Activated naive CD8-positive, alpha-beta T cell treated with anti-CD3 and anti-CD28 coated beads, Interleukin-2, amount 10 ng/mL, durations not matched to agents 7 days and 5 days (primary cell): ENCODE measurements at regions not wholly inside any gene's neighbourhood (a gene's known extent, or its start where the extent isn't known, plus 50 kb on each side); places are given as distances from the start of the nearest gene placed in this dataset.

Experiments used
- ATAC-seq: fragments of 150-1000 bp; cut with Tn5 transposase; one replicate; pipeline ENCODE4 v1.10.0; 2021; ENCODE audit warnings: low read depth, moderate library complexity
- POLR2A ChIA-PET: fragments of 350-600 bp; sonication (Branson Sonifier 250); formaldehyde crosslinking; loops from one replicate; lab custom pipeline; 2021; ENCODE audit warnings: antibody characterized with exemption; lab: Charles Lee
- DNase-seq: peaks from one replicate; pipeline ENCODE4 v3.0.0; 2021
- H3K27ac Mint-ChIP-seq: one replicate; pipeline ENCODE4 v1.8.0; 2022; ENCODE audit warnings: mild to moderate bottlenecking, mixed read lengths
- H3K27me3 Mint-ChIP-seq: one replicate; pipeline ENCODE4 v1.8.0; 2022; ENCODE audit warnings: mild to moderate bottlenecking, moderate library complexity, mixed read lengths
- H3K36me3 Mint-ChIP-seq: one replicate; pipeline ENCODE4 v1.8.0; 2021; ENCODE audit warnings: mild to moderate bottlenecking, mixed read lengths
- H3K4me1 Mint-ChIP-seq: one replicate; pipeline ENCODE4 v1.8.0; 2021; ENCODE audit warnings: mixed read lengths
- H3K4me3 Mint-ChIP-seq: one replicate; pipeline ENCODE4 v1.8.0; 2022; ENCODE audit warnings: mild to moderate bottlenecking, moderate library complexity, mixed read lengths
- H3K9me3 Mint-ChIP-seq: one replicate; pipeline ENCODE4 v1.8.0; 2021; ENCODE audit warnings: mixed read lengths

GRCh38 chr6:102493485-102493884, 1100.0 kb downstream of the GRIK2 start:
- peaks cover 2% of the 10 kb centered on the region for H3K9me3 Mint-ChIP-seq
- no peak overlapping the region for H3K4me3 Mint-ChIP-seq
- H3K36me3 Mint-ChIP-seq = no peaks in the 10 kb centered on the region
- no peaks in the 10 kb centered on the region for H3K4me1 Mint-ChIP-seq
- no peaks in the 10 kb centered on the region for H3K27me3 Mint-ChIP-seq
- ATAC-seq (no peak), DNase-seq (no peak)
- H3K27ac Mint-ChIP-seq = no peak overlapping the region
- POLR2A ChIA-PET = no interaction called here

GRCh38 chr6:102488729-102489128, 1095.2 kb downstream of the GRIK2 start:
- ATAC-seq = no peak
- H3K4me3 Mint-ChIP-seq = no peak overlapping the region
- DNase-seq = no peak
- H3K27me3 Mint-ChIP-seq = no peaks in the 10 kb centered on the region
- POLR2A ChIA-PET = no interaction called here
- no peak overlapping the region for H3K27ac Mint-ChIP-seq
- H3K36me3 Mint-ChIP-seq = no peaks in the 10 kb centered on the region
- H3K4me1 Mint-ChIP-seq = no peaks in the 10 kb centered on the region
- H3K9me3 Mint-ChIP-seq = no peaks in the 10 kb centered on the region

- Mint-ChIP-seq H3K9me3 (peaks cover 2% of the 10 kb centered on the region), H3K4me3 (no peak overlapping the region), H3K36me3 (no peaks in the 10 kb centered on the region), H3K27ac (no peak overlapping the region), H3K27me3 (no peaks in the 10 kb centered on the region), H3K4me1 (no peaks in the 10 kb centered on the region)
- POLR2A ChIA-PET = no interaction called here
- DNase-seq = no peak
- no peak for ATAC-seq
Measured at GRCh38 chr6:102485480-102485879, 1092.0 kb downstream of the GRIK2 start.

GRCh38 chr6:102474041-102474807, 1080.7 kb downstream of the GRIK2 start:
- ATAC-seq = no peak
- Mint-ChIP-seq H3K4me1 (no peaks in the 10 kb centered on the region), H3K27me3 (no peaks in the 10 kb centered on the region), H3K9me3 (no peaks in the 10 kb centered on the region), H3K27ac (no peak overlapping the region), H3K4me3 (no peak overlapping the region), H3K36me3 (no peaks in the 10 kb centered on the region)
- POLR2A ChIA-PET = no interaction called here
- DNase-seq = no peak

- Mint-ChIP-seq H3K36me3 (no peaks in the 10 kb centered on the region), H3K27ac (no peak overlapping the region), H3K27me3 (no peaks in the 10 kb centered on the region), H3K4me1 (no peaks in the 10 kb centered on the region), H3K9me3 (peaks cover 3% of the 10 kb centered on the region), H3K4me3 (no peak overlapping the region)
- ATAC-seq = no peak
- DNase-seq = no peak
- POLR2A ChIA-PET = no interaction called here
Measured at GRCh38 chr6:102458990-102459389, 1065.5 kb downstream of the GRIK2 start.

GRCh38 chr6:102438171-102438570, 1044.7 kb downstream of the GRIK2 start:
- H3K36me3 Mint-ChIP-seq = no peaks in the 10 kb centered on the region
- no peak overlapping the region for H3K27ac Mint-ChIP-seq
- H3K9me3 Mint-ChIP-seq = peaks cover 1% of the 10 kb centered on the region
- POLR2A ChIA-PET = no interaction called here
- H3K4me3 Mint-ChIP-seq = no peak overlapping the region
- ATAC-seq (no peak), DNase-seq (no peak)
- H3K4me1 Mint-ChIP-seq = no peaks in the 10 kb centered on the region
- H3K27me3 Mint-ChIP-seq = no peaks in the 10 kb centered on the region

- no peak for ATAC-seq
- peaks cover 4% of the 10 kb centered on the region for H3K9me3 Mint-ChIP-seq
- no peaks in the 10 kb centered on the region for H3K36me3 Mint-ChIP-seq
- POLR2A ChIA-PET = no interaction called here
- H3K4me3 Mint-ChIP-seq = no peak overlapping the region
- no peaks in the 10 kb centered on the region for H3K4me1 Mint-ChIP-seq
- H3K27ac Mint-ChIP-seq = no peak overlapping the region
- no peaks in the 10 kb centered on the region for H3K27me3 Mint-ChIP-seq
- DNase-seq = no peak
Measured at GRCh38 chr6:102417368-102417998, 1024.0 kb downstream of the GRIK2 start.

GRCh38 chr6:102415891-102416290, 1022.4 kb downstream of the GRIK2 start:
- POLR2A ChIA-PET = no interaction called here
- H3K4me3 Mint-ChIP-seq = no peak overlapping the region
- no peaks in the 10 kb centered on the region for H3K4me1 Mint-ChIP-seq
- no peak for ATAC-seq
- H3K9me3 Mint-ChIP-seq = peaks cover 3% of the 10 kb centered on the region
- no peak for DNase-seq
- H3K27me3 Mint-ChIP-seq = no peaks in the 10 kb centered on the region
- no peaks in the 10 kb centered on the region for H3K36me3 Mint-ChIP-seq
- H3K27ac Mint-ChIP-seq = no peak overlapping the region

- H3K36me3 Mint-ChIP-seq = no peaks in the 10 kb centered on the region
- ATAC-seq = no peak
- peaks cover 1% of the 10 kb centered on the region for H3K9me3 Mint-ChIP-seq
- POLR2A ChIA-PET = no interaction called here
- no peaks in the 10 kb centered on the region for H3K4me1 Mint-ChIP-seq
- H3K4me3 Mint-ChIP-seq = no peak overlapping the region
- no peak overlapping the region for H3K27ac Mint-ChIP-seq
- DNase-seq = no peak
- no peaks in the 10 kb centered on the region for H3K27me3 Mint-ChIP-seq
Measured at GRCh38 chr6:102411796-102412195, 1018.3 kb downstream of the GRIK2 start.

- H3K9me3 Mint-ChIP-seq = peaks cover 1% of the 10 kb centered on the region
- POLR2A ChIA-PET = no interaction called here
- ATAC-seq (no peak), DNase-seq (no peak)
- H3K4me1 Mint-ChIP-seq = no peaks in the 10 kb centered on the region
- no peaks in the 10 kb centered on the region for H3K36me3 Mint-ChIP-seq
- no peak overlapping the region for H3K27ac Mint-ChIP-seq
- H3K4me3 Mint-ChIP-seq = no peak overlapping the region
- no peaks in the 10 kb centered on the region for H3K27me3 Mint-ChIP-seq
Measured at GRCh38 chr6:102407886-102408741, 1014.6 kb downstream of the GRIK2 start.

- ATAC-seq (no peak), DNase-seq (no peak)
- Mint-ChIP-seq H3K9me3 (no peaks in the 10 kb centered on the region), H3K27me3 (no peaks in the 10 kb centered on the region), H3K27ac (no peak overlapping the region), H3K4me1 (no peaks in the 10 kb centered on the region), H3K4me3 (no peak overlapping the region), H3K36me3 (no peaks in the 10 kb centered on the region)
- POLR2A ChIA-PET = no interaction called here
Measured at GRCh38 chr6:102405860-102406259, 1012.4 kb downstream of the GRIK2 start.

- H3K36me3 Mint-ChIP-seq = no peaks in the 10 kb centered on the region
- POLR2A ChIA-PET = no interaction called here
- no peak overlapping the region for H3K4me3 Mint-ChIP-seq
- ATAC-seq (no peak), DNase-seq (no peak)
- no peaks in the 10 kb centered on the region for H3K9me3 Mint-ChIP-seq
- no peaks in the 10 kb centered on the region for H3K4me1 Mint-ChIP-seq
- no peak overlapping the region for H3K27ac Mint-ChIP-seq
- H3K27me3 Mint-ChIP-seq = no peaks in the 10 kb centered on the region
Measured at GRCh38 chr6:102402635-102403329, 1009.3 kb downstream of the GRIK2 start.

- Mint-ChIP-seq H3K27me3 (no peaks in the 10 kb centered on the region), H3K9me3 (no peaks in the 10 kb centered on the region), H3K27ac (no peak overlapping the region), H3K4me1 (no peaks in the 10 kb centered on the region), H3K4me3 (no peak overlapping the region), H3K36me3 (no peaks in the 10 kb centered on the region)
- POLR2A ChIA-PET = no interaction called here
- DNase-seq (no peak), ATAC-seq (no peak)
Measured at GRCh38 chr6:102398788-102399390, 1005.4 kb downstream of the GRIK2 start.
